ENCODE measurements at regions not wholly inside any gene's neighbourhood (a gene's known extent, or its start where the extent isn't known, plus 50 kb on each side); places are given as distances from the start of the nearest gene placed in this dataset.

DNA sequence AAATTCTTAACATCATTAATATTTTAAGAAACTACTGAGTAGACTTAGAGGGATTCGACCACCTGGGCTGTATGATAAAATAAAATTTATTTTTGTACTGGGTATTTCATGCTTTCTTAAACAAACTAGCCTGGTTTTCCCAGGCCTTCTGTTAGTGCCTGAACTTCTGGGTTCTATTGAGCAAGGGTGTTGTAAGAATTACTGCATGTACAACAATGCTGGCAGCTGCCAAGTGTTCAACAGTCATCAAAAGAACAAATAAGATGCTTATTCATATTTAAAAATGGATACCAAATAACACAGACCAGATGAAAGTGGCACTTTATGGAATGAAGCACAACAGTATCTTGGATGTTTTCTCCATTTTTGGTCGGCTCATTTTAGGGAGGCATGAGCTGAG is 123.2 kb upstream of the FBXL7 start:
- TF ChIP-seq, protein P1, sequence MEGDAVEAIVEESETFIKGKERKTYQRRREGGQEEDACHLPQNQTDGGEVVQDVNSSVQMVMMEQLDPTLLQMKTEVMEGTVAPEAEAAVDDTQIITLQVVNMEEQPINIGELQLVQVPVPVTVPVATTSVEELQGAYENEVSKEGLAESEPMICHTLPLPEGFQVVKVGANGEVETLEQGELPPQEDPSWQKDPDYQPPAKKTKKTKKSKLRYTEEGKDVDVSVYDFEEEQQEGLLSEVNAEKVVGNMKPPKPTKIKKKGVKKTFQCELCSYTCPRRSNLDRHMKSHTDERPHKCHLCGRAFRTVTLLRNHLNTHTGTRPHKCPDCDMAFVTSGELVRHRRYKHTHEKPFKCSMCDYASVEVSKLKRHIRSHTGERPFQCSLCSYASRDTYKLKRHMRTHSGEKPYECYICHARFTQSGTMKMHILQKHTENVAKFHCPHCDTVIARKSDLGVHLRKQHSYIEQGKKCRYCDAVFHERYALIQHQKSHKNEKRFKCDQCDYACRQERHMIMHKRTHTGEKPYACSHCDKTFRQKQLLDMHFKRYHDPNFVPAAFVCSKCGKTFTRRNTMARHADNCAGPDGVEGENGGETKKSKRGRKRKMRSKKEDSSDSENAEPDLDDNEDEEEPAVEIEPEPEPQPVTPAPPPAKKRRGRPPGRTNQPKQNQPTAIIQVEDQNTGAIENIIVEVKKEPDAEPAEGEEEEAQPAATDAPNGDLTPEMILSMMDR (IDR thresholded peaks at IDR 0.05 in 2 of 3, conservative IDR thresholded peaks at IDR 0.05 in 1 of 3; ENCODE audit: control insufficient read depth in 2 of 3, extremely low read depth in 1 of 3, insufficient read depth in 1 of 3, low read depth in 3 of 3, low read length in 3 of 3), result no peak
- TF ChIP-seq ZZZ3 (IDR thresholded peaks at IDR 0.05; ENCODE audit: control insufficient read depth, insufficient read length, low read depth), result no peak
